ENCODE measurements at regions not wholly inside any gene's neighbourhood (a gene's known extent, or its start where the extent isn't known, plus 50 kb on each side); places are given as distances from the start of the nearest gene placed in this dataset.

GRCh38 chr3:115217292-115217677, 70.2 kb upstream of the ZBTB20 start:
- TF ChIP-seq CTCF (IDR thresholded peaks at IDR 0.05 in 4 of 5, conservative IDR thresholded peaks at IDR 0.05 in 1 of 5) (no peak), POLR2A (IDR thresholded peaks at IDR 0.05) (no peak)
